ENCODE measurements at regions not wholly inside any gene's neighbourhood (a gene's known extent, or its start where the extent isn't known, plus 50 kb on each side); places are given as distances from the start of the nearest gene placed in this dataset.

DNA sequence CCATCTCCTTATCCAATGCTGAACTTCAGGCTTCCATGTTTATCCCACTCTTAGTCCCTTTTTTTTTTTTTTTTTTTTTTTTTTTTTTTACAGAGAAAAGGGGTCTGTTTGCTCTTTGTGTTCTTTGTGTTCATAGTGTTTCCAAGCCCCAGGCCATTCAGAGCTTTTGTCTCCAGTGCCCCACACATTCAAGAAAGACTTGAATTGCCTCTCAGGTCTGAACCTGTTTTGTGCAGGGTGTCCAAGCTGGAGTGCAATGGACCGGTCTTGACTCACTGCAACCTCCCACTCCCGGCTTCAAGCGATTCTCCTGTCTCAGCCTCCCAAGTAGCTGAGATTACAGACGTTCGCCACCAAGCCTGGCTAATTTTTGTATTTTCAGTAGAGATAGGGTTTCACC lies 191.2 kb downstream of the PALM2AKAP2 start:
- intact Hi-C loops (cut with micrococcal nuclease; ENCODE audit: unreplicated experiment): no loop called here
- Mint-ChIP-seq H3K4me3 (ENCODE audit: low read depth, unreplicated experiment) (no peak overlapping the region), H3K27me3 (ENCODE audit: unreplicated experiment) (peaks cover 2% of the 10 kb centered on the region), H3K4me1 (ENCODE audit: low read depth, unreplicated experiment) (no peaks in the 10 kb centered on the region), H3K36me3 (ENCODE audit: insufficient read depth, unreplicated experiment) (no peaks in the 10 kb centered on the region), H3K27ac (ENCODE audit: unreplicated experiment) (no peak overlapping the region), H3K9me3 (ENCODE audit: low read depth, unreplicated experiment) (no peaks in the 10 kb centered on the region)
- CTCF ChIA-PET: interaction anchor here (0.6 kb wide), 1 partner anchor 194 kb away, joined by 3 read pairs; no protein-coding TSS in a partner anchor
- no peak for DNase-seq
- no peak for TF ChIP-seq CTCF (IDR thresholded peaks at IDR 0.05; ENCODE audit: unreplicated experiment)
- no TSS peak for BruUV-seq (replicated peaks)

DNA sequence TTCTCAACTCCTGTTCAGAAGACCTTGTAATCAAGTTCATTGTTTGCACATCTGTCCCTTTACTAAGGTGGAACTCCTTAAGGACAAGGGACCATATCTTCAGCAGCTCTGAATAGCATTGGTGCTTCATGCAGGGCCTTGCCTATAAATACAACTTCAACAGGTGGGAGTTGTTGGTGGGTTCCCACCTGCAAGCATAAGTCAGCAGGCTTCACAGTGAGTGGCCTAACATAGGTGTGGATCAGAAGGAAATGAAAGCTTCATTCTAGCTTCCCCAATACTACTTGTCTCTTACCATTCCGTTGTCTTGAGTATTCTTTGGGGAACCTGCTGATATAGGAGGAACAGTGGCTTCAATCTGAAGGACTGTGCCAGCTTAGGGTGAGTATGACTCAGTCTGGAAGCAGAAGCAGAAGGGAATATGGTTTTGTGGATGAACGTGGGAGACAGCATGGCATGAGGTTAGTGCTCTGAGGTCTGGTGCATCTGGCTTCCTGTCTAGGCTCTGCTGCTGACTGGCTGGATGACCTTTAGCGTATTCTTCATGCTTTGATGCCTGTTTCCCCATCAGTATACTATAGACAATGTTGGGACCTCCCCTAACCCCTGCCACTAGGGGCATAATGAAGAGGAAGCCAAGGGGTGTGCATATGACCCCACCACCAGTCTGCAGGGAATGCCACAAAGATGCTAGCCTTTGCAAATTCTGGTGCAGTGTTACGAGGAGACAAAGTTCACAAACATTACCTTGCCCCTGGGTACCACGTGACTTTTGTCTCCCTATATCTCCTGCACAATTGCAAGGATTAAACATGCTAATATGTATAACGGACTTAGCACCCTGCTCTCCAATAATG lies 192.3 kb downstream of the PALM2AKAP2 start:
- no peaks in the 10 kb centered on the region for H3K36me3 Mint-ChIP-seq (ENCODE audit: insufficient read depth, unreplicated experiment)
- no peaks in the 10 kb centered on the region for H3K9me3 Mint-ChIP-seq (ENCODE audit: low read depth, unreplicated experiment)
- no peak for TF ChIP-seq CTCF (IDR thresholded peaks at IDR 0.05; ENCODE audit: unreplicated experiment)
- H3K4me1 Mint-ChIP-seq (ENCODE audit: low read depth, unreplicated experiment): no peaks in the 10 kb centered on the region
- H3K4me3 Mint-ChIP-seq (ENCODE audit: low read depth, unreplicated experiment): no peak overlapping the region
- DNase-seq: no peak
- intact Hi-C loops (cut with micrococcal nuclease; ENCODE audit: unreplicated experiment): no loop called here
- H3K27ac Mint-ChIP-seq (ENCODE audit: unreplicated experiment): no peak overlapping the region
- no TSS peak for BruUV-seq (replicated peaks)
- no peaks in the 10 kb centered on the region for H3K27me3 Mint-ChIP-seq (ENCODE audit: unreplicated experiment)
- CTCF ChIA-PET: interaction anchor here (0.6 kb wide), 1 partner anchor 193 kb away, joined by 3 read pairs; no protein-coding TSS in a partner anchor

DNA sequence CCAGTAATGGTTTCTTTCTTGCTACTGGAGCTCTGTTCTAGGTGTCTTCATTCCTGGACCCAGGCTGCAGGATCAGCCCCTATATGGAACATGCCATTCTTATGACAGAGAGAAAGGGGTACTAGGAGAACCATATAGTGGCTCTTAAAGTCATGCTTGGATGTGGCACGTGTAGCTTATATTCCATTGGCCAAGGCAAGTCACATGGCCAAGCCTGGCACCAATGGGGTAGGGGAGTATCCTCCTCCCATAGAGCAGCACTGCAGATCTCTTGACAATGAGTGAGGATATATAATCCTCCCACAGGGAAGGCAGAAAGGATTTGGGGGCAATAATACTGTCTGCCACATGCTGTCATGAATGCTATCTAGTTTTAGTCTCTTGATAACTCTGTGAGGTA lies 193.3 kb downstream of the PALM2AKAP2 start:
- no peaks in the 10 kb centered on the region for H3K27me3 Mint-ChIP-seq (ENCODE audit: unreplicated experiment)
- H3K4me1 Mint-ChIP-seq (ENCODE audit: low read depth, unreplicated experiment): no peaks in the 10 kb centered on the region
- H3K4me3 Mint-ChIP-seq (ENCODE audit: low read depth, unreplicated experiment): no peak overlapping the region
- H3K9me3 Mint-ChIP-seq (ENCODE audit: low read depth, unreplicated experiment): no peaks in the 10 kb centered on the region
- CTCF ChIA-PET: no interaction called here
- no peaks in the 10 kb centered on the region for H3K36me3 Mint-ChIP-seq (ENCODE audit: insufficient read depth, unreplicated experiment)
- BruUV-seq (replicated peaks): no TSS peak
- TF ChIP-seq CTCF (IDR thresholded peaks at IDR 0.05; ENCODE audit: unreplicated experiment): no peak
- no peak for DNase-seq
- intact Hi-C loops (cut with micrococcal nuclease; ENCODE audit: unreplicated experiment): no loop called here
- no peak overlapping the region for H3K27ac Mint-ChIP-seq (ENCODE audit: unreplicated experiment)

GRCh38 chr9:109974143-109974917 lies 194.3 kb downstream of the PALM2AKAP2 start:
- CTCF ChIA-PET: no interaction called here
- H3K36me3 Mint-ChIP-seq (ENCODE audit: insufficient read depth, unreplicated experiment): no peaks in the 10 kb centered on the region
- DNase-seq: no peak
- BruUV-seq (replicated peaks): no TSS peak
- TF ChIP-seq CTCF (IDR thresholded peaks at IDR 0.05; ENCODE audit: unreplicated experiment): no peak
- no peaks in the 10 kb centered on the region for H3K4me1 Mint-ChIP-seq (ENCODE audit: low read depth, unreplicated experiment)
- H3K27ac Mint-ChIP-seq (ENCODE audit: unreplicated experiment): no peak overlapping the region
- H3K27me3 Mint-ChIP-seq (ENCODE audit: unreplicated experiment): no peaks in the 10 kb centered on the region
- intact Hi-C loops (cut with micrococcal nuclease; ENCODE audit: unreplicated experiment): no loop called here
- H3K4me3 Mint-ChIP-seq (ENCODE audit: low read depth, unreplicated experiment): no peak overlapping the region
- no peaks in the 10 kb centered on the region for H3K9me3 Mint-ChIP-seq (ENCODE audit: low read depth, unreplicated experiment)
